Mesendoderm (in vitro differentiated cells): ENCODE measurements at regions not wholly inside any gene's neighbourhood (a gene's known extent, or its start where the extent isn't known, plus 50 kb on each side); places are given as distances from the start of the nearest gene placed in this dataset.

Source experiments
- DNase-seq: peaks from one replicate; pipeline ENCODE4 v3.0.0; 2013
- H2AK5ac ChIP-seq: 2 replicates; pipeline ENCODE4 v1.6.1; 2013; ENCODE audit warnings: low read length, inconsistent platforms
- H2BK120ac ChIP-seq: 2 replicates; pipeline ENCODE4 v1.6.1; 2013; ENCODE audit warnings: low read depth, mild to moderate bottlenecking, low read length, moderate library complexity, mixed read lengths
- H2BK15ac ChIP-seq: replicated peaks from 2 replicates; pipeline ENCODE4 v1.6.1; 2013; ENCODE audit warnings: low read depth, mild to moderate bottlenecking, moderate library complexity
- H2BK5ac ChIP-seq: 2 replicates; pipeline ENCODE4 v1.6.1; 2013; ENCODE audit warnings: low read length, inconsistent platforms
- H3K18ac ChIP-seq: 2 replicates; pipeline ENCODE4 v1.6.1; 2013; ENCODE audit warnings: mild to moderate bottlenecking, low read length, mixed read lengths
- H3K23ac ChIP-seq: one replicate; pipeline ENCODE4 v1.6.1; 2013; ENCODE audit warnings: low read length
- H3K27ac ChIP-seq: 2 replicates; pipeline ENCODE4 v1.5.1; 2013; ENCODE audit warnings: low read depth, mild to moderate bottlenecking, inconsistent platforms, low read length, moderate library complexity
- H3K27me3 ChIP-seq: 2 replicates; pipeline ENCODE4 v1.6.1; 2013; ENCODE audit warnings: low read length, control low read depth, mild to moderate bottlenecking, inconsistent platforms; ENCODE audit not compliant: insufficient read depth, poor library complexity
- H3K36me3 ChIP-seq: 2 replicates; pipeline ENCODE4 v1.6.1; 2013; ENCODE audit warnings: low read length, inconsistent platforms; ENCODE audit not compliant: control insufficient read depth, insufficient read depth
- H3K4ac ChIP-seq: one replicate; pipeline ENCODE4 v1.6.1; 2013; ENCODE audit warnings: low read depth, mild to moderate bottlenecking, low read length, moderate library complexity
- H3K4me1 ChIP-seq: 2 replicates; pipeline ENCODE4 v1.6.1; 2013; ENCODE audit warnings: low read depth, low read length, inconsistent platforms; ENCODE audit not compliant: control insufficient read depth
- H3K4me2 ChIP-seq: 2 replicates; pipeline ENCODE4 v1.6.1; 2013; ENCODE audit warnings: low read length
- H3K4me3 ChIP-seq: 2 replicates; pipeline ENCODE4 v1.5.1; 2013; ENCODE audit warnings: mild to moderate bottlenecking, low read length
- H3K56ac ChIP-seq: one replicate; pipeline ENCODE4 v1.6.1; 2013; ENCODE audit warnings: low read length
- H3K79me1 ChIP-seq: 2 replicates; pipeline ENCODE4 v1.6.1; 2013; ENCODE audit warnings: low read length, inconsistent platforms
- H3K79me2 ChIP-seq: 2 replicates; pipeline ENCODE4 v1.6.1; 2013; ENCODE audit warnings: mild to moderate bottlenecking, low read length; ENCODE audit not compliant: control insufficient read depth, insufficient read depth
- H3K9ac ChIP-seq: 2 replicates; pipeline ENCODE4 v1.6.1; 2013; ENCODE audit warnings: low read length, inconsistent platforms
- H4K5ac ChIP-seq: one replicate; pipeline ENCODE4 v1.6.1; 2013; ENCODE audit warnings: low read length
- H4K8ac ChIP-seq: one replicate; pipeline ENCODE4 v1.6.1; 2013; ENCODE audit warnings: low read depth, mild to moderate bottlenecking, control low read depth, low read length, moderate library complexity
- WGBS: extraction: QIAGEN DNeasy Blood & Tissue Kit; methylation state at CpG from one replicate; pipeline ENCODE4 v1.1.7; 2013; ENCODE audit warnings: low lambda C conversion rate, missing lambda C conversion rate; ENCODE audit not compliant: insufficient coverage; ENCODE audit errors: extremely low coverage; 5-methylcytosine and 5-hydroxymethylcytosine counted together

DNA sequence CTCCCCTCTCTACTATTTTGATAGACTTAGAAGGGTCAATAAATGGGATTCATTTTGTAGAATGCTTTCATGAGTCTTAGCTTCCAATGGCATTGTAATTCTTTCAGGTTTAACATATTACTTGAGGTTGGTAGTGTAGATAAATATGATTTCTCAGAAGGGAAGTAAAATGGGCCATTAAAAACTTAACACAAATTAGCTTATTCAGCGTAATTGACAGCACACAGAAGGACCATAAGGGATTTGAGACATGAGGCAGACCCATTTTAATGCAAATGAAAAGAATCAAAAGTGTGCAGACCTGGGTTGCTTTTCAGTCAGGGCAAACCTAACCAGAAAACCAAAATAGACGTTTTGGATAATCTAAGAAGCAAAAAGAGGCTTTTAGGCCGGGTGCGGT lies 156.6 kb upstream of the CNTNAP2 start:
- H3K27me3 ChIP-seq = no peaks in the 10 kb centered on the region
- H3K36me3 ChIP-seq = no peaks in the 10 kb centered on the region
- H3K4me3 ChIP-seq = no peak overlapping the region
- no peak overlapping the region for H2BK5ac ChIP-seq
- no peak overlapping the region for H3K9ac ChIP-seq
- no peak overlapping the region for H4K5ac ChIP-seq
- no peak overlapping the region for H4K8ac ChIP-seq
- no peak for DNase-seq
- no peak overlapping the region for H2BK120ac ChIP-seq
- H3K4ac ChIP-seq = no peak overlapping the region
- WGBS = no CpG with 5 or more reads among the region's 4 CpGs
- H3K27ac ChIP-seq = no peak overlapping the region
- no peak overlapping the region for H3K23ac ChIP-seq
- no peaks in the 10 kb centered on the region for H3K79me2 ChIP-seq
- no peak overlapping the region for H3K18ac ChIP-seq
- no peak overlapping the region for H3K56ac ChIP-seq
- no peaks in the 10 kb centered on the region for H3K79me1 ChIP-seq
- H3K4me1 ChIP-seq = no peaks in the 10 kb centered on the region
- H2AK5ac ChIP-seq = no peak overlapping the region
- H2BK15ac ChIP-seq = no peak overlapping the region
- no peak overlapping the region for H3K4me2 ChIP-seq

DNA sequence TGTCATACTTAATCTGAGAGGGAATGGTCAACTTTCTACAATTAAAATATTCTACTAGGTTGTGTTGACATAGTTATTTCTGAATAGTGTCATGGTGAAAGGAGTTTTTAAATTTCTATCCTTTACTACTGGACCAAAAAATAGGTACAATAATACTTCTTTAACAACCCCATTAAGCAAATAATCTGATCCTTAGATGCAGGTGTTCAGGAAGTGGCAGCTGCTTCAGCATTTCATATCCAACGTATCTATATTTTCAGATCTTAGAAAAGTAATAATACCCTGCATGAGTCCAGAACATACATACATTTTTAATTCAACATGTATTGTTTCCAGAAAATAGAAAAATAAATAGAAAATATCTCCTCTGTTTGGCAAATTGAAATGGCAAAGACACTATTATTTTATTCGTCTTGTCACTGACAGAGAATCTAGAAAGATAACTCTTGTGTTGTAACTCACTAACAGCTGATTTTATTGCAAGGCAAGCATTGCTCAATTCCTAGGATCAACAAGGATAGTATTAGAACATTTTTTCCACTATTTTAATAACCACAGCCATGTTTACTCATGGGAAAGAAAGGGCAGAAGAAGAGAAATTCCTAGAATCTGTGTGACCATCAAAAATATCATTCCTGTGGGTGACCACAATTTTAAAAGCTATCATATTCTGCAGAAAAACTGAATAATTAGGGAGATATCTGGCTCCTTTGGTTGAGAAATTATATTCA lies 159.3 kb upstream of the CNTNAP2 start:
- Histone ChIP-seq H3K79me2 (no peaks in the 10 kb centered on the region), H3K18ac (no peak overlapping the region), H4K5ac (no peak overlapping the region), H3K4ac (no peak overlapping the region), H3K9ac (no peak overlapping the region), H3K4me3 (no peak overlapping the region), H3K56ac (no peak overlapping the region), H3K36me3 (no peaks in the 10 kb centered on the region), H2BK15ac (no peak overlapping the region), H2BK5ac (no peak overlapping the region), H2BK120ac (no peak overlapping the region), H3K79me1 (no peaks in the 10 kb centered on the region), H3K23ac (no peak overlapping the region), H3K4me2 (no peak overlapping the region), H3K27ac (no peak overlapping the region), H2AK5ac (no peak overlapping the region), H3K27me3 (no peaks in the 10 kb centered on the region), H3K4me1 (no peaks in the 10 kb centered on the region), H4K8ac (no peak overlapping the region)
- no peak for DNase-seq
- no CpG with 5 or more reads among the region's 2 CpGs for WGBS

DNA sequence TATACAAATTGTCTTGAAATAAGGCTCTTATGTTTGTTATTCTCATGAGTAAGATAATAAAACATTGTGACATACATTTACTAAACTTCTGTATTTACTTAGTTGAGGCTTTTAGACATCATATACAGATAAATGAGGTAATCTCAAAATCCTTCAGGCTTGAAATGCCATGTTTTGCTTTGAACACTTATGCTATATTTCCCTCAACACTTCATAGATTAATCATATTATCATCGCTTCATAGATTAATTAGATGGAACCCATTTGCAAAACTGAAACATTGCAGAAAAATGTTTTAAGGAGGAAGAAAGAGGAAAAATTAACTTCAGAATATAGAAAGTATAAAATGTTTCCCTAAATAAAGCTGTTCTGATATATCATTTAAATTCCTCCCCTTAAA lies 165.0 kb upstream of the CNTNAP2 start:
- Histone ChIP-seq H3K4ac (no peak overlapping the region), H3K4me1 (no peaks in the 10 kb centered on the region), H2AK5ac (no peak overlapping the region), H3K79me2 (no peaks in the 10 kb centered on the region), H3K27me3 (no peaks in the 10 kb centered on the region), H3K18ac (no peak overlapping the region), H3K36me3 (no peaks in the 10 kb centered on the region), H3K79me1 (no peaks in the 10 kb centered on the region), H2BK15ac (no peak overlapping the region), H3K4me3 (no peak overlapping the region), H3K27ac (no peak overlapping the region), H3K56ac (no peak overlapping the region), H3K9ac (no peak overlapping the region), H2BK5ac (no peak overlapping the region), H3K23ac (no peak overlapping the region), H2BK120ac (no peak overlapping the region), H3K4me2 (no peak overlapping the region), H4K5ac (no peak overlapping the region), H4K8ac (no peak overlapping the region)
- DNase-seq = no peak
- no CpG with 5 or more reads among the region's 1 CpG for WGBS

DNA sequence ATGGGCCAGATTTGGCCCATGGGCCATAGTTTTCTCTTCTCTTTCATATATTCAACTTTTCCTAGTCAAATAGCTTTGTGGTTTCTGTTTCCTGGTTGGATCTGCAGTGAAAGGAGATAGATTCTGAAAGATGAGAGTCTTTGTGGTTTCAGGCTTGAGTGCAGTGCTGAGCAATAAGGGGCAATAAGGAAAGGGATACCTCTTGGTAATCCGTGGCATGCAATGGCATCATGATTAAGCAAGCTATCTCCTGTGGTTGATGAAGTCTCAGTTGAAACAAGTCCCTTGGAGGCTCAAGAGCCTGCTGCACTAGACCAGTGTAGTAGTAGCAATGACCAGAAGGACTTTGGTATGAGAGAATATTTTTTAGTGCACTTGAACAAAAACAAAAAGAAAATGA lies 187.7 kb upstream of the CNTNAP2 start:
- H3K4me1 ChIP-seq = no peaks in the 10 kb centered on the region
- no peak for DNase-seq
- no CpG with 5 or more reads among the region's 1 CpG for WGBS

DNA sequence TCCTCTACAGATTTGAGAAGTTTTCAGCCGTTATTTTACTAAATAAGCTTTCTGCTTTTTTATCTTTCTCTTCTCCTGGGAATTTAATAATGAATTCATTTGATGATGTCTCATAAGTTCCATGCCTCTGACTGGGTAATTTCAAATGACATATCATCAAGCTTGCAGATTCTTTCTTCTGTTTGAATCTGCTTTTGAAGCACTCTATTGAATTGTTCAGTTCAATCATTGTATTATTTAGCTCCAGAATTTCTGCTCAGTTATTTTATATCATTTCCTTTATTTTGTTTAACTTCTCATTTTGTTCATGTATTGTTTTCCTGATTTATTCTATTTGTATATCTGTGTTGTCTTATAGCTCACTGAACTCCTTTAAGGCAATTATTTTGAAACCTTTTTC lies 196.9 kb upstream of the CNTNAP2 start:
- no peak overlapping the region for H2BK15ac ChIP-seq
- no peaks in the 10 kb centered on the region for H3K27me3 ChIP-seq
- no peak overlapping the region for H2BK5ac ChIP-seq
- no peak overlapping the region for H3K18ac ChIP-seq
- H3K4me3 ChIP-seq = no peak overlapping the region
- no peak overlapping the region for H3K27ac ChIP-seq
- H3K9ac ChIP-seq = no peak overlapping the region
- no peak overlapping the region for H3K23ac ChIP-seq
- no peak overlapping the region for H3K56ac ChIP-seq
- no peak overlapping the region for H2BK120ac ChIP-seq
- no peak overlapping the region for H3K4me2 ChIP-seq
- no peaks in the 10 kb centered on the region for H3K4me1 ChIP-seq
- no peaks in the 10 kb centered on the region for H3K36me3 ChIP-seq
- H4K5ac ChIP-seq = no peak overlapping the region
- no peak overlapping the region for H2AK5ac ChIP-seq
- no peaks in the 10 kb centered on the region for H3K79me1 ChIP-seq
- no peaks in the 10 kb centered on the region for H3K79me2 ChIP-seq
- no peak for DNase-seq
- no peak overlapping the region for H3K4ac ChIP-seq
- no peak overlapping the region for H4K8ac ChIP-seq
- WGBS = no CpG with 5 or more reads among the region's 1 CpG

More for the DNA sequence above, 187.7 kb upstream of the CNTNAP2 start:
- Histone ChIP-seq H3K79me1 (no peaks in the 10 kb centered on the region), H3K4me3 (no peak overlapping the region), H4K5ac (no peak overlapping the region), H3K56ac (no peak overlapping the region), H3K18ac (no peak overlapping the region), H3K9ac (no peak overlapping the region), H3K79me2 (no peaks in the 10 kb centered on the region), H2BK15ac (no peak overlapping the region), H2AK5ac (no peak overlapping the region), H3K4ac (no peak overlapping the region), H3K27ac (no peak overlapping the region), H3K27me3 (no peaks in the 10 kb centered on the region), H2BK120ac (no peak overlapping the region), H2BK5ac (no peak overlapping the region), H3K4me2 (no peak overlapping the region), H4K8ac (no peak overlapping the region), H3K23ac (no peak overlapping the region), H3K36me3 (no peaks in the 10 kb centered on the region)

DNA sequence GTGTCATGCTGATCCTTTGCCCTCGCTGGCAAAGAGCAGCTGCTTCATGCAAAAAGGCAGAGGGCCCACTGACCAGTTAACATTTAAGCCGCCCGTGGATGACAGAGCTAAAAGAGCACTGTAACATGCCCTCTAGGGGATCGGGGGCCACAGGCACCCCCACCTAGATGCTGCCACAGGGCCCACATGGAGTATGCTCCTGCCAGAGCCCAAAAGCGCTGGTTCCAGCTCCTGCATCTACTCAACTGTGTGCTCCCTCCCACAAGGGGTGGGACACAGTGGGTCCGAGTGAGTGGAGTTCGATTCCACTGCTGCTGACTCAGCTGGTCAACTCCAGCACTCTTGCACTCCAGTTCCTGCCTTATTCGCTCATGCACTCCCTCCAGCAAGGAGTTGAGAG lies 199.8 kb upstream of the CNTNAP2 start:
- Histone ChIP-seq H3K4ac (no peak overlapping the region), H3K56ac (no peak overlapping the region), H3K4me3 (no peak overlapping the region), H3K9ac (no peak overlapping the region), H3K79me2 (no peaks in the 10 kb centered on the region), H2BK5ac (no peak overlapping the region), H3K4me1 (no peaks in the 10 kb centered on the region), H2BK120ac (no peak overlapping the region), H3K18ac (no peak overlapping the region), H3K23ac (no peak overlapping the region), H3K4me2 (no peak overlapping the region), H3K36me3 (no peaks in the 10 kb centered on the region), H3K27me3 (no peaks in the 10 kb centered on the region), H3K79me1 (no peaks in the 10 kb centered on the region), H3K27ac (no peak overlapping the region), H4K8ac (no peak overlapping the region), H2BK15ac (no peak overlapping the region), H4K5ac (no peak overlapping the region), H2AK5ac (no peak overlapping the region)
- DNase-seq = no peak
- no CpG with 5 or more reads among the region's 8 CpGs for WGBS
